Adrenal gland (tissue), 9 donors: ENCODE measurements at regions not wholly inside any gene's neighbourhood (a gene's known extent, or its start where the extent isn't known, plus 50 kb on each side); places are given as distances from the start of the nearest gene placed in this dataset.
"Not testable (repeated sequence)": the region's sequence is repeated elsewhere in the genome, so short reads cannot be mapped to it uniquely, and the experiment has no call there.

ENCODE experiments used
- DNase-seq, 7 donors: peaks; one replicate each; pipeline ENCODE4 v3.0.0-alpha.2; 2019 to 2020
- H3K27ac ChIP-seq, 5 donors: fragments of 200-600 bp; sonication (generic) in 4 of 5; 1 replicate in 3 of 5; 2 replicates in 2 of 5; pipeline versions ENCODE4 v1.5.1 to v1.8.0; 2016 to 2020; ENCODE audit warnings: mild to moderate bottlenecking in 1 of 5
- H3K27me3 ChIP-seq: fragments of 200-600 bp; 2 replicates; pipeline ENCODE4 v1.8.0; 2021
- H3K36me3 ChIP-seq, 2 donors: fragments of 200-600 bp; replicated peaks in 1 of 2; 1 replicate in 1 of 2; 2 replicates in 1 of 2; pipeline versions ENCODE4 v1.5.1 to v1.8.0; 2018 to 2022
- H3K4me1 ChIP-seq, 2 donors: fragments of 200-600 bp; replicated peaks in 1 of 2; 1 replicate in 1 of 2; 2 replicates in 1 of 2; pipeline versions ENCODE4 v1.5.1 to v1.8.0; 2018 to 2021
- H3K4me3 ChIP-seq, 4 donors: fragments of 200-600 bp; sonication (generic) in 3 of 4; one replicate each; pipeline ENCODE4 v1.5.1; 2016 to 2018
- H3K9me3 ChIP-seq, 3 donors: fragments of 200-600 bp; sonication (generic) in 1 of 3; replicated peaks in 1 of 3; 1 replicate in 2 of 3; 2 replicates in 1 of 3; pipeline versions ENCODE4 v1.5.1 to v1.8.0; 2016 to 2021
- POLR2A ChIP-seq, 2 donors: fragments of 450-650 bp; IDR thresholded peaks; one replicate each; pipeline ENCODE4 v1.6.1; 2017; ENCODE audit warnings: antibody characterized with exemption in 2 of 2, mild to moderate bottlenecking in 2 of 2, moderate library complexity in 1 of 2
- WGBS, 4 donors: extraction: QIAGEN DNeasy Blood & Tissue Kit in 2 of 4; methylation state at CpG; one replicate each; pipeline versions ENCODE4 v1.1.5 to v1.1.7; 2013 to 2017; 5-methylcytosine and 5-hydroxymethylcytosine counted together
- intact Hi-C, 2 donors: fragments of 100-400 bp; cut with DNase I; formaldehyde crosslinking; loops; one replicate each; pipeline versions ENCODE4 v1.14.1 to v1.15.0; 2022 to 2023
- TF ChIP-seq, protein P1 (sequence below), 6 experiments: fragments of 450-650 bp in 4 of 6; fragments of 200-600 bp in 2 of 6; sonication (generic) in 1 of 6; IDR thresholded peaks; 1 replicate in 5 of 6; 2 replicates in 1 of 6; pipeline versions ENCODE4 v1.5.1 to v1.8.0; 2016 to 2021; ENCODE audit warnings: antibody characterized with exemption in 6 of 6, mild to moderate bottlenecking in 2 of 6, moderate library complexity in 1 of 6
- donor health status: healthy with polysubstance abuse.
- donor health status: Bipolar disorder and iron deficiency.
- donor health status: DM: yes; HTN: yes; CAD: no.
- donor health status: DM: no; HTN: no; CAD: no.
- donor health status: DM: no; HTN: no; CAD: no.

DNA sequence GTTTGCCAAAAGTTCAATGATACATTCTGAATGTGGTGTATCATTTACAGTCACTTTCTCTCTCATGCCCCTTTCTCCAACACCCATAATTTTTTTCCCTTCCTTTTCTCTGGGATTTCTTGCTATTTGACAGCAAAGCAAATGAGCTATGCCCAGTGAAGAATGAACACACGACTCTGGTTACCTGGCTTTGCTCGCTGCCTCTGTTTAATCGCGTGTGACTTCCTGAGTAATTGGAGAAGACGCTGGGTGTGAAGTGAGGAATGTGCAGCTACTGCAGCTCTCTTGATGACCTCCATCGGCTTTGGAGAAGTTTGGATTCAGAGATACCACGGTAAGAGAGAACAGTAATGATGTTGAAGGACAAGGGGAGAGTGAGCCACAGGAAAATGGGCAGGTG lies 651.8 kb downstream of the KIF4B start:
- no peaks in the 10 kb centered on the region for H3K4me1 ChIP-seq
- no peaks in the 10 kb centered on the region for H3K9me3 ChIP-seq
- intact Hi-C loops, result no loop called here
- TF ChIP-seq POLR2A (IDR thresholded peaks at IDR 0.05), result no peak
- TF ChIP-seq, protein P1, sequence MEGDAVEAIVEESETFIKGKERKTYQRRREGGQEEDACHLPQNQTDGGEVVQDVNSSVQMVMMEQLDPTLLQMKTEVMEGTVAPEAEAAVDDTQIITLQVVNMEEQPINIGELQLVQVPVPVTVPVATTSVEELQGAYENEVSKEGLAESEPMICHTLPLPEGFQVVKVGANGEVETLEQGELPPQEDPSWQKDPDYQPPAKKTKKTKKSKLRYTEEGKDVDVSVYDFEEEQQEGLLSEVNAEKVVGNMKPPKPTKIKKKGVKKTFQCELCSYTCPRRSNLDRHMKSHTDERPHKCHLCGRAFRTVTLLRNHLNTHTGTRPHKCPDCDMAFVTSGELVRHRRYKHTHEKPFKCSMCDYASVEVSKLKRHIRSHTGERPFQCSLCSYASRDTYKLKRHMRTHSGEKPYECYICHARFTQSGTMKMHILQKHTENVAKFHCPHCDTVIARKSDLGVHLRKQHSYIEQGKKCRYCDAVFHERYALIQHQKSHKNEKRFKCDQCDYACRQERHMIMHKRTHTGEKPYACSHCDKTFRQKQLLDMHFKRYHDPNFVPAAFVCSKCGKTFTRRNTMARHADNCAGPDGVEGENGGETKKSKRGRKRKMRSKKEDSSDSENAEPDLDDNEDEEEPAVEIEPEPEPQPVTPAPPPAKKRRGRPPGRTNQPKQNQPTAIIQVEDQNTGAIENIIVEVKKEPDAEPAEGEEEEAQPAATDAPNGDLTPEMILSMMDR (IDR thresholded peaks at IDR 0.05), result no peak
- no peak overlapping the region for H3K4me3 ChIP-seq
- H3K27ac ChIP-seq, result no peak overlapping the region
- DNase-seq, result no peak
- no peaks in the 10 kb centered on the region for H3K36me3 ChIP-seq
- H3K27me3 ChIP-seq, result no peaks in the 10 kb centered on the region
- 42 to 68% (median 48%) methylated on average over 7 of the region's 7 CpGs for WGBS, 4 donors

DNA sequence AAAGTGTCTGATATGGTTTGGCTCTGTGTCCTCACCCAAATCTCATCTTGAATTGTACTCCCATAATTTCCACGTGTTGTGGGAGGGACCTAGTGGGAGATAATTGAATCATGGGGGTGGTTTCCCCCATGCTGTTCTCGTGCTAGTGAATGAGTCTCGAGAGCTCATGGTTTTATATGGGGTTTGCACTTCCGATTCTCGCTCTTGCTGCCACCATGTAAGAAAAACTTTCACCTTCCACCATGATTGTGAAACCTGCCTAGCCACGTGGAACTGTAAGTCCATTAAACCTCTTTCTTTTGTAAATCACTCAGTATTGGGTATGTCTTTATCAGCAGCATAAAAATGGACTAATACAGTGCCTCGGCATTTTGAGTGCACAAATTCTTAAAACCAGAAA lies 655.0 kb upstream of the SGCD start:
- intact Hi-C loops, H3K36me3 ChIP-seq, H3K27ac ChIP-seq, H3K27me3 ChIP-seq, DNase-seq, H3K4me1 ChIP-seq, H3K9me3 ChIP-seq, H3K4me3 ChIP-seq: not testable (repeated sequence)
- WGBS, 4 donors, result 51 to 72% (median 66%) methylated on average over 7 of the region's 7 CpGs

DNA sequence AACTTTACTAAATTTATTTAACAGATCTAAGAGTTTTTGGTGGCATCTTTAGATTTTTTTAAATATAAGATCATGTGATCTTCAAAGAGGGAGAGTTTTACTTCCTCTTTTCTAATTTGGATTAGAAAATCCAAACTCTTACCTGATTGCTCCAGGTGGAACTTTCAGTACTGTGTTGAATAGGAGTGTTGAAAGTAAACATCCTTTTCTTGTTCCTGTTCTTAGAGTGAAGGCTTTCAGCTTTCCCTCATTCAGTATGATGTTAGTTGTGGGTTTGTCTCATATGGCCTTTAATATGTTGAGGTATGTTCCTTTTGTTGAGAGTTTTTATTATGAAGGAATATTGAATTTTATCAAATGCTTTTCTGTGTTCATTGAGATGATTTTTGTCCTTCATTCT lies 650.0 kb upstream of the SGCD start:
- no peak overlapping the region for H3K27ac ChIP-seq
- H3K4me1 ChIP-seq, result no peaks in the 10 kb centered on the region
- TF ChIP-seq POLR2A (IDR thresholded peaks at IDR 0.05), result no peak
- TF ChIP-seq, protein P1 (IDR thresholded peaks at IDR 0.05), result no peak
- H3K27me3 ChIP-seq, result no peaks in the 10 kb centered on the region
- DNase-seq, result no peak
- H3K9me3 ChIP-seq, result no peaks in the 10 kb centered on the region
- intact Hi-C loops, result no loop called here
- H3K36me3 ChIP-seq, result no peaks in the 10 kb centered on the region
- H3K4me3 ChIP-seq, result no peak overlapping the region

DNA sequence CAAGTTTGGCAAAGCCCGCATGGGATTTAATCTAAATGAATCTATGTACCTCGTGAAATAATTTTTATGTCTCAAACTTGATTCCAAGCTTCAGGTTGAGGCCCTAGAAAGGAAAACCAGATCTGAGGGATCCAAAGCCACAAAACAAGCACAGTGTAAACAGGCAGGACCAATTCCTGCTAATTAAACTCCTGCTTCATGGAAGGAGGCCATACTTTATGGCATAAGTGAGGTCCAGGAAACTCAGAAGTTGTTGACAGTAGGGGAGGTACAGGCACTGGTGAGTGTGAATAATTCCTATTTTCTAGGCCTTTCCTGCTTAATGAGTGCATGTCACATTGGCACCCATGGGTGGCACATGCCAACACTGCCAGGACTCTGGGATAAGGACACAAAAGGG lies 648.6 kb upstream of the SGCD start:
- H3K27ac ChIP-seq, result no peak overlapping the region
- no peak overlapping the region for H3K4me3 ChIP-seq
- no peaks in the 10 kb centered on the region for H3K36me3 ChIP-seq
- 69 to 81% (median 74%) methylated on average over 2 of the region's 2 CpGs for WGBS, 4 donors
- no peaks in the 10 kb centered on the region for H3K4me1 ChIP-seq
- DNase-seq, result no peak
- no peaks in the 10 kb centered on the region for H3K27me3 ChIP-seq
- H3K9me3 ChIP-seq, result no peaks in the 10 kb centered on the region
- intact Hi-C loops, result no loop called here
- TF ChIP-seq, protein P1 (IDR thresholded peaks at IDR 0.05), result no peak
- TF ChIP-seq POLR2A (IDR thresholded peaks at IDR 0.05), result no peak

DNA sequence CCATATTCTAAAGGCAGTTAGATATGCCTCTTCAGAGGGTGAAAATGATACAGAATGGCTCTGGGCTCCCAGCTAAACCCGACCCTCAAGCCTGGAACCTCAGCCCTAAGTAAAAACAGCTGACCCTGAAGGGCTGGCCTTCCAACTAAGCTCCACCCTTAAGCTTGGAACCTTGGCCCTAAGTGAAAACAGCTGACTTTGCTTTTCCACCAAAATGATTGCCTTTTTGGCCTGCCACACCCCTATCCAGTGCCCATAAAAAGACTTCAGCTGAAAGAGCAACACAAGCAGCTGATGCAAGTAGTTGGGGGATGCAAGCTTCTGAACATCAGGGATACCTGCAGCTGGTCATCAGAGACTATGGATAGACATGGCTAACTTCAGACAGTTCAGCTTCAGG lies 647.4 kb upstream of the SGCD start:
- H3K9me3 ChIP-seq, result no peaks in the 10 kb centered on the region
- no peak for DNase-seq
- TF ChIP-seq, protein P1 (IDR thresholded peaks at IDR 0.05), result no peak
- no peak for TF ChIP-seq POLR2A (IDR thresholded peaks at IDR 0.05)
- whole genome bisulfite sequencing, 4 donors, result 36 to 78% (median 43%) methylated on average over 1 of the region's 1 CpG
- no peak overlapping the region for H3K27ac ChIP-seq
- no peaks in the 10 kb centered on the region for H3K36me3 ChIP-seq
- no peak overlapping the region for H3K4me3 ChIP-seq
- intact Hi-C loops, result no loop called here
- no peaks in the 10 kb centered on the region for H3K4me1 ChIP-seq
- no peaks in the 10 kb centered on the region for H3K27me3 ChIP-seq
